ENCODE measurements at regions not wholly inside any gene's neighbourhood (a gene's known extent, or its start where the extent isn't known, plus 50 kb on each side); places are given as distances from the start of the nearest gene placed in this dataset.

DNA sequence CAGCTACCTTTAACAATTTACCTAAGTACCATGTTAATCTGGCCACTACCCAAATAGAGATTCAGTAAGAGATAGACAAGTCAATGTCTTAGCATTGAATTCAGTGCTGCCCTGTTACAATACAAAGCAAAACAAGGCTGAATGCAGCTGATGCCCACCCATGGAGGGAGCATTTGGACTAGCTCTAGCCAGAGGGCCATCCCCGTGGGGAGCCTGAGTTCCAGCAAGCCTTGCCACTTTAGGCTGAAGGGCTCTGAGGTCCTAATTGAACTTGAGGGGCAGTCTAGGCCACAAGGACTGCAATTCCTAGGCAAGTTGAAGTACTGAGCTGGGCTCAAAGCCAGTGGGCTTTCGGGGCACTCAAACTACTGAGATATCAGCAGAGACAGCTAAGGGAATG, 265.9 kb downstream of the EFHB start:
- peaks cover 0 to 2% (median 0%) of the 10 kb centered on the region in 11 donors for H3K9me3 Mint-ChIP-seq
- no peak for ATAC-seq
- H3K27ac Mint-ChIP-seq, result no peak overlapping the region
- no peak for DNase-seq
- ChIA-PET POLR2A (no interaction called here), CTCF (no interaction called here)
- intact Hi-C loops (cut with micrococcal nuclease), result no loop called here
- H3K4me3 Mint-ChIP-seq, result no peak overlapping the region
- no peaks in the 10 kb centered on the region for H3K27me3 Mint-ChIP-seq
- Histone ChIP-seq H3K9me3 (ENCODE audit: control insufficient read depth in 2 of 3, low read length in 3 of 3) (no peaks in the 10 kb centered on the region), H3K27ac (ENCODE audit: low read depth, low read length) (no peak overlapping the region), H3K4me3 (ENCODE audit: low read length) (no peak overlapping the region), H3K36me3 (ENCODE audit: control insufficient read depth in 2 of 3, insufficient read depth in 3 of 3, low read length in 3 of 3) (no peaks in the 10 kb centered on the region), H3K4me1 (ENCODE audit: control insufficient read depth in 2 of 2, insufficient read depth in 2 of 2, low read length in 2 of 2) (no peaks in the 10 kb centered on the region), H3K27me3 (ENCODE audit: control insufficient read depth in 2 of 2, insufficient read depth in 2 of 2, low read length in 2 of 2) (no peaks in the 10 kb centered on the region)
- no peaks in the 10 kb centered on the region for H3K36me3 Mint-ChIP-seq
- H3K4me1 Mint-ChIP-seq, result no peaks in the 10 kb centered on the region

DNA sequence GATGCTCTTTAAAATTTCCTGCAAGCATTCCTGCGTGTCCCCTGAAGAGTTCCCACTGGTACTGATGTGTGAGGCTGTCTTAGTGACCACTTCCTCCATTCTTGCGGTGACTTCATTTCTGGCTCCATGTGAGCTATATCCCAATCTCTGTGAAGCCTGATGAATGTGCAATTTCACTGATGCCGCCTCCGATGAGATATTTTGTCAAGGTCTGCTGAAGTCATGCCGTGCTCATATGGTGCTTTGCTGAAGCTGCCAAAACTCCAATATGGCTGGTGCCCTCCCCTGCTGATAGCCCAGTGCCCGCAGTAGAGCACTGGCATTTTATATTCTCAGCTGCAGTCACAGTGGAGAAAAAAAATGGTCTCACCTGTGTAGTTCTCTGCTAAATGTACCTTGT, 271.5 kb downstream of the EFHB start:
- peaks cover 0 to 4% (median 0%) of the 10 kb centered on the region in 5 donors for H3K36me3 Mint-ChIP-seq

DNA sequence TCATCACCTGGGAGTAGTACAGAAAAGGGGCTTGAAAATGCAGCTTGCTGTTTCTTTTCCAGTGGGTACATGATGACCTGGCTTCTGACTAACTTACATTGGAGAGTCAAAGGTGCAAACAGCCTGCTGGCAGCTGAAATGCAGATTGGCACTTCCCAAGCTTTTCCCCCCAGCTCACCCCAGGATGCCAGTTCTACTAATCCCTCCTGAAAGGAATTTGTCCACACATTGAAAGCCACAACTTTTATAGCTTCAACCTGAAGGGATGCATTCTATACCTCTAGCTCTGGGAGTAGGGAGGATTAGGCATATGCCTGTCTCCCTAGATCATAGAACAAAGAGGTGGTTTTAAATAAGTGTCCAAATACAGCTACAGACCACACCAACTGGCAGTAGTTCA, 281.7 kb downstream of the EFHB start:
- H3K27me3 ChIP-seq (ENCODE audit: control insufficient read depth in 2 of 2, insufficient read depth in 2 of 2, low read length in 2 of 2), result no peaks in the 10 kb centered on the region
- Mint-ChIP-seq H3K36me3 (peaks cover 0 to 6% (median 0%) of the 10 kb centered on the region in 5 donors), H3K4me3 (no peak overlapping the region), H3K9me3 (peaks cover 9 to 46% (median 29%) of the 10 kb centered on the region in 11 donors), H3K4me1 (no peaks in the 10 kb centered on the region), H3K27ac (no peak overlapping the region), H3K27me3 (no peaks in the 10 kb centered on the region)
- POLR2A ChIA-PET, result no interaction called here
- CTCF ChIA-PET, result no interaction called here
- H3K4me1 ChIP-seq (ENCODE audit: control insufficient read depth in 2 of 2, insufficient read depth in 2 of 2, low read length in 2 of 2), result no peaks in the 10 kb centered on the region
- no peak overlapping the region for H3K27ac ChIP-seq (ENCODE audit: low read depth, low read length)
- intact Hi-C loops (cut with micrococcal nuclease), result no loop called here
- DNase-seq (no peak), ATAC-seq (no peak)
- no peak overlapping the region for H3K4me3 ChIP-seq (ENCODE audit: low read length)
- H3K9me3 ChIP-seq (ENCODE audit: control insufficient read depth in 2 of 3, low read length in 3 of 3), result peaks cover 0 to 14% (median 0%) of the 10 kb centered on the region in 3 experiments
- H3K36me3 ChIP-seq (ENCODE audit: control insufficient read depth in 2 of 3, insufficient read depth in 3 of 3, low read length in 3 of 3), result no peaks in the 10 kb centered on the region

More for the DNA sequence above, 271.5 kb downstream of the EFHB start:
- H3K4me1 Mint-ChIP-seq, result peaks cover 0 to 1% (median 0%) of the 10 kb centered on the region in 7 donors
- H3K27me3 Mint-ChIP-seq, result peaks cover 0 to 4% (median 0%) of the 10 kb centered on the region in 5 donors
- intact Hi-C loops (cut with micrococcal nuclease), result no loop called here
- Histone ChIP-seq H3K27ac (ENCODE audit: low read depth, low read length) (no peak overlapping the region), H3K4me1 (ENCODE audit: control insufficient read depth in 2 of 2, insufficient read depth in 2 of 2, low read length in 2 of 2) (no peaks in the 10 kb centered on the region), H3K27me3 (ENCODE audit: control insufficient read depth in 2 of 2, insufficient read depth in 2 of 2, low read length in 2 of 2) (no peaks in the 10 kb centered on the region), H3K36me3 (ENCODE audit: control insufficient read depth in 2 of 3, insufficient read depth in 3 of 3, low read length in 3 of 3) (no peaks in the 10 kb centered on the region), H3K4me3 (ENCODE audit: low read length) (no peak overlapping the region), H3K9me3 (ENCODE audit: control insufficient read depth in 2 of 3, low read length in 3 of 3) (no peaks in the 10 kb centered on the region)
- H3K4me3 Mint-ChIP-seq, result no peak overlapping the region
- no peak overlapping the region for H3K27ac Mint-ChIP-seq
- DNase-seq, result no peak
- CTCF ChIA-PET, result no interaction called here
- peaks cover 0 to 8% (median 2%) of the 10 kb centered on the region in 11 donors for H3K9me3 Mint-ChIP-seq
- no peak for ATAC-seq
- POLR2A ChIA-PET, result no interaction called here

DNA sequence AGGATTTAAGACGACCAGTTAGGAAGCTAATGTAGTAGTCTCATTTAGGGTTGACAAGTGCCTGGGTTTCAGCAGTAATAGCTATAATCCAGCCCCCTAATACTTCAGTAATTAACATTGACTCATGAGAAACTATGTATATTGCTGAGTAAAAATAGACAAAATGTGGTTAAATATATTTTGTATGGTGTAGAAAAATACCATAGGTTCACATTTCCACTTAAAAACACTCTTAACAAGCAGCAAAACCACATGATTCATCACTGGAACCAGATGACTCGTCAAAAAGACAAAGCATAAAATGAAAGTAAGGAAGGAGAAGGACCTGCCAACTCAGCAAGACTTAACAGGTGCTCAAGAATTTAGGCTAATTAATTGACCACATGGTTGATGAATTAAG, 288.9 kb downstream of the EFHB start:
- POLR2A ChIA-PET, result interaction anchor here (0.6 kb wide), 1 partner anchor 63 kb away, joined by 3 read pairs; no protein-coding TSS in a partner anchor
- Histone ChIP-seq H3K4me1 (ENCODE audit: control insufficient read depth in 2 of 2, insufficient read depth in 2 of 2, low read length in 2 of 2) (no peaks in the 10 kb centered on the region), H3K27ac (ENCODE audit: low read depth, low read length) (no peak overlapping the region), H3K4me3 (ENCODE audit: low read length) (no peak overlapping the region), H3K36me3 (ENCODE audit: control insufficient read depth in 2 of 3, insufficient read depth in 3 of 3, low read length in 3 of 3) (no peaks in the 10 kb centered on the region), H3K9me3 (ENCODE audit: control insufficient read depth in 2 of 3, low read length in 3 of 3) (no peaks in the 10 kb centered on the region), H3K27me3 (ENCODE audit: control insufficient read depth in 2 of 2, insufficient read depth in 2 of 2, low read length in 2 of 2) (no peaks in the 10 kb centered on the region)
- no peak for DNase-seq
- CTCF ChIA-PET, result no interaction called here
- Mint-ChIP-seq H3K27me3 (peaks cover 0 to 4% (median 0%) of the 10 kb centered on the region in 5 donors), H3K36me3 (peaks cover 0 to 3% (median 0%) of the 10 kb centered on the region in 5 donors), H3K9me3 (peaks cover 2 to 15% (median 5%) of the 10 kb centered on the region in 11 donors), H3K4me1 (no peaks in the 10 kb centered on the region), H3K4me3 (no peak overlapping the region), H3K27ac (no peak overlapping the region)
- intact Hi-C loops (cut with micrococcal nuclease), result no loop called here
- ATAC-seq, result no peak

DNA sequence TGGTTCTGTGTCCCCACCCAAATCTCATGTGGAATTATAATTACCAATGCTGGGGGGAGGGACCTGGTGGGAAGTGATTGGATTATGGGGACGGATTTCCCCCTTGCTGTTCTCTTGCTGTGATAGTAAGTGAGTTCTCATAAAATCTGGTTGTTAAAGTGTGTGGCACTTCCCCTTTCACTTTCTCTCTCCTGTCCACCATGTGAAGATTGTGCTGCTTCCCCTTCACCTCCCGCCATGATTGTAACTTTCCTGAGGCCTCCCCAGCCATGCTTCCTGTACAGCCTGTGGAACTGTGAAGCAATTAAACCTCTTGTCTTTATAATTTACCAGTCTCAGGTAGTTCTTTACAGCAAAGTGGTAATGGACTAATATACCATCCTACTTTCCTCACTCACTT, 289.6 kb downstream of the EFHB start:
- no peak overlapping the region for H3K27ac ChIP-seq (ENCODE audit: low read depth, low read length)
- ChIA-PET CTCF (no interaction called here), POLR2A (no interaction called here)
- intact Hi-C loops (cut with micrococcal nuclease), result no loop called here
- no peaks in the 10 kb centered on the region for H3K4me1 ChIP-seq (ENCODE audit: control insufficient read depth in 2 of 2, insufficient read depth in 2 of 2, low read length in 2 of 2)
- no peaks in the 10 kb centered on the region for H3K4me1 Mint-ChIP-seq
- H3K4me3 Mint-ChIP-seq, result no peak overlapping the region
- H3K4me3 ChIP-seq (ENCODE audit: low read length), result no peak overlapping the region
- DNase-seq (no peak), ATAC-seq (no peak)
- H3K9me3 ChIP-seq (ENCODE audit: control insufficient read depth in 2 of 3, low read length in 3 of 3), result no peaks in the 10 kb centered on the region
- no peaks in the 10 kb centered on the region for H3K27me3 ChIP-seq (ENCODE audit: control insufficient read depth in 2 of 2, insufficient read depth in 2 of 2, low read length in 2 of 2)
- peaks cover 0 to 15% (median 5%) of the 10 kb centered on the region in 11 donors for H3K9me3 Mint-ChIP-seq
- no peak overlapping the region for H3K27ac Mint-ChIP-seq
- peaks cover 0 to 3% (median 0%) of the 10 kb centered on the region in 5 donors for H3K36me3 Mint-ChIP-seq
- H3K36me3 ChIP-seq (ENCODE audit: control insufficient read depth in 2 of 3, insufficient read depth in 3 of 3, low read length in 3 of 3), result no peaks in the 10 kb centered on the region
- peaks cover 0 to 4% (median 0%) of the 10 kb centered on the region in 5 donors for H3K27me3 Mint-ChIP-seq

DNA sequence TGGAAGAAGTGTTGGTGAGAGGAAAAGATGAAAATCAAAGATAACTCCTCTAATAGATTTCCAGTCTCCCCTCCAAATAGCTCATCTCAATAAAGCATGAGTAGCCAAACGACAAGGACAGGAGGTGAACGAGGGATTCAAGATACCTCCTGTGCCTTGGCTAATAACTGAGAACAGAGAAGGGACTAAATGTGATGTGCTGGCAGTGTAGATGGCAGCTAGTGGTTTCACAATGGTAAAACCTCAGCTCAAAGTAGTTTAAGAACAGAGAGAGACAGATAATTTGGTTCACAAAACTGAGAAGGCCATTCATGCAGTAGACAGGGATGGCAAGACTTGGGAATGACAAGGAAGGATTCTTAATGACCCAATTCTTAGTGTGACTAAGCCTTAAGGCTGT, 292.6 kb downstream of the EFHB start:
- Mint-ChIP-seq H3K27me3 (peaks cover 0 to 4% (median 0%) of the 10 kb centered on the region in 5 donors), H3K4me3 (no peak overlapping the region), H3K4me1 (no peaks in the 10 kb centered on the region), H3K9me3 (peaks cover 0 to 16% (median 10%) of the 10 kb centered on the region in 11 donors), H3K36me3 (peaks cover 0 to 3% (median 0%) of the 10 kb centered on the region in 5 donors), H3K27ac (no peak overlapping the region)
- H3K4me1 ChIP-seq (ENCODE audit: control insufficient read depth in 2 of 2, insufficient read depth in 2 of 2, low read length in 2 of 2), result no peaks in the 10 kb centered on the region
- intact Hi-C loops (cut with micrococcal nuclease), result no loop called here
- ATAC-seq (no peak), DNase-seq (no peak)
- H3K27ac ChIP-seq (ENCODE audit: low read depth, low read length), result no peak overlapping the region
- POLR2A ChIA-PET, result no interaction called here
- no peaks in the 10 kb centered on the region for H3K27me3 ChIP-seq (ENCODE audit: control insufficient read depth in 2 of 2, insufficient read depth in 2 of 2, low read length in 2 of 2)
- CTCF ChIA-PET, result no interaction called here
- H3K9me3 ChIP-seq (ENCODE audit: control insufficient read depth in 2 of 3, low read length in 3 of 3), result no peaks in the 10 kb centered on the region
- H3K4me3 ChIP-seq (ENCODE audit: low read length), result no peak overlapping the region
- no peaks in the 10 kb centered on the region for H3K36me3 ChIP-seq (ENCODE audit: control insufficient read depth in 2 of 3, insufficient read depth in 3 of 3, low read length in 3 of 3)

DNA sequence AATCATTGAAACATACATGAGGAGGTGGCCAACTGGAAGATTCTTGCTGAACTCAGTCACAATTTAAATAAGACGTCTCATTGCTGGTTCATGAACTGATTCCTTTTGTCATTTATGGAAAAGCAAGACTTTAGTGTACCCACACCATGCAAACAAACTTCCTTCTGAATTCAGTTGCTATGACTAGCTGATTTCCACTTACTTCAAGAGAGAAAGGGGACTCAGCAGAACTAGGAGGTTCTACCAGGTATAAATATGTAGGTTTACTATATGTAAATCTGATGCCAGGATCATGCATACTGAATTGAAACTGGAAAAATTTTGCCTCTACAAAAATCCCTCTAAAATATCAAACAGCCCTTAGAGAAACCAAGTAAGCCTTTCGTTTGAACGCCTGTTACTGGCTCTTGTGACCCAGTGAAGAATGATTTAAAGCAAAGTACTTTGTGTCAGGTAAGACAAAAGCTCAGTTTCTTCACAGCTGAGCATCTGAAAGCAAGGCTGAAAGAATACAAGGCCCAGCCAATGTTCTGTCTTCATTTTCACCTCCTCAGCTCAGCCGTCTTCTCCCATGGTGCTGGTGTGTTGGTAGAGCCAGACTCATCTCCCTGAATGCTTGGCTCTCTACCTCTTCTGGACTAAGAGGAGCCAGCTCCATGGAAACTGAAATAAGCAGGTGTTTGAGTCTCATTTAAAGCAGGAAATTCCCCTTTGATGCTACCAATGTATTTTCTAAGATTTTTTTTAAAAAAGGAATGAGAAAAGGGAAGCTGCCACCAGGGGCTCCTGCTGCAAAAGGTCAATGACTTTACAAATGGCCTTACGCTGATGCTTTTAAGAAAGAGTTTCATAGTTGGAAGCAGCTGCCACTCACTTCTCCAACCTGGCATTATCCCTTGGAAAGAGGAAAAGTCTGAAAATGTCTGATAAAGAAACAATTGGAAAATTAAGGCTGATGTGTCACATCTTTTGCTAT, 301.6 kb downstream of the EFHB start:
- intact Hi-C loops (cut with micrococcal nuclease), result no loop called here
- H3K4me3 ChIP-seq (ENCODE audit: low read length), result no peak overlapping the region
- no peaks in the 10 kb centered on the region for H3K36me3 ChIP-seq (ENCODE audit: control insufficient read depth in 2 of 3, insufficient read depth in 3 of 3, low read length in 3 of 3)
- POLR2A ChIA-PET, result no interaction called here
- no peak for ATAC-seq
- Mint-ChIP-seq H3K36me3 (no peaks in the 10 kb centered on the region), H3K9me3 (peaks cover 0 to 7% (median 3%) of the 10 kb centered on the region in 11 donors), H3K27ac (no peak overlapping the region), H3K4me3 (no peak overlapping the region), H3K4me1 (no peaks in the 10 kb centered on the region), H3K27me3 (no peaks in the 10 kb centered on the region)
- H3K27me3 ChIP-seq (ENCODE audit: control insufficient read depth in 2 of 2, insufficient read depth in 2 of 2, low read length in 2 of 2), result no peaks in the 10 kb centered on the region
- DNase-seq, result no peak
- no peak overlapping the region for H3K27ac ChIP-seq (ENCODE audit: low read depth, low read length)
- CTCF ChIA-PET, result no interaction called here
- H3K4me1 ChIP-seq (ENCODE audit: control insufficient read depth in 2 of 2, insufficient read depth in 2 of 2, low read length in 2 of 2), result no peaks in the 10 kb centered on the region
- no peaks in the 10 kb centered on the region for H3K9me3 ChIP-seq (ENCODE audit: control insufficient read depth in 2 of 3, low read length in 3 of 3)
